Fibroblast of lung (primary cell): ENCODE measurements at regions not wholly inside any gene's neighbourhood (a gene's known extent, or its start where the extent isn't known, plus 50 kb on each side); places are given as distances from the start of the nearest gene placed in this dataset.

Experiments
- DNase-seq, 2 donors: peaks; one replicate each; pipeline versions ENCODE4 v3.0.0 to v3.0.0-alpha.2; 2010; ENCODE audit warnings: low read depth in 2 of 2
- H2AFZ ChIP-seq: 2 replicates; pipeline ENCODE4 v1.5.1; 2012; ENCODE audit warnings: low read length, control low read depth, inconsistent platforms
- H3K27ac ChIP-seq: 2 replicates; pipeline ENCODE4 v1.5.1; 2011; ENCODE audit warnings: low read length, control low read depth; ENCODE audit not compliant: insufficient read depth
- H3K27me3 ChIP-seq: 2 replicates; pipeline ENCODE4 v1.5.1; 2011; ENCODE audit warnings: mild to moderate bottlenecking, low read length; ENCODE audit not compliant: control insufficient read depth, insufficient read depth
- H3K36me3 ChIP-seq: 2 replicates; pipeline ENCODE4 v1.5.1; 2011; ENCODE audit warnings: low read length; ENCODE audit not compliant: control insufficient read depth, insufficient read depth
- H3K4me1 ChIP-seq: 2 replicates; pipeline ENCODE4 v1.5.1; 2011; ENCODE audit warnings: low read length; ENCODE audit not compliant: control insufficient read depth, insufficient read depth; ENCODE audit errors: extremely low read depth
- H3K4me2 ChIP-seq: 2 replicates; pipeline ENCODE4 v1.5.1; 2011; ENCODE audit warnings: low read length, control low read depth; ENCODE audit not compliant: insufficient read depth; ENCODE audit errors: extremely low read depth
- H3K4me3 ChIP-seq, 4 experiments: fragments of 200-600 bp in 1 of 4; sonication (generic) in 1 of 4; replicated peaks in 1 of 4; 2 replicates each; pipeline ENCODE4 v1.5.1; 2011 to 2016; ENCODE audit warnings: low read length in 4 of 4, low read depth in 3 of 4, mild to moderate bottlenecking in 3 of 4, control low read depth in 2 of 4, inconsistent platforms in 1 of 4, mixed read lengths in 1 of 4; ENCODE audit not compliant: insufficient read depth in 1 of 4; ENCODE audit errors: control extremely low read depth in 1 of 4
- H3K79me2 ChIP-seq: 2 replicates; pipeline ENCODE4 v1.5.1; 2012; ENCODE audit warnings: mild to moderate bottlenecking, low read length, inconsistent platforms; ENCODE audit not compliant: control insufficient read depth, insufficient read depth
- H3K9ac ChIP-seq: 2 replicates; pipeline ENCODE4 v1.5.1; 2011; ENCODE audit warnings: mild to moderate bottlenecking, low read length, control low read depth; ENCODE audit not compliant: insufficient read depth
- H3K9me3 ChIP-seq: 2 replicates; pipeline ENCODE4 v1.5.1; 2012; ENCODE audit warnings: low read depth, low read length; ENCODE audit not compliant: control insufficient read depth, insufficient read depth
- H4K20me1 ChIP-seq: 2 replicates; pipeline ENCODE4 v1.5.1; 2011; ENCODE audit warnings: low read length; ENCODE audit not compliant: control insufficient read depth, insufficient read depth; ENCODE audit errors: extremely low read depth
- EZH2 ChIP-seq: IDR thresholded peaks from 2 replicates; pipeline ENCODE4 v1.5.1; 2012; ENCODE audit warnings: low read length, control low read depth, mild to moderate bottlenecking; ENCODE audit errors: missing control alignments
- TF ChIP-seq, protein P1 (sequence below), 2 donors: IDR thresholded peaks in 1 of 2; conservative IDR thresholded peaks in 1 of 2; 1 replicate in 1 of 2; 2 replicates in 1 of 2; pipeline ENCODE4 v1.5.1; 2011 to 2012; ENCODE audit warnings: low read length in 2 of 2, control low read depth in 1 of 2, inconsistent platforms in 1 of 2, low read depth in 1 of 2, mild to moderate bottlenecking in 1 of 2

DNA sequence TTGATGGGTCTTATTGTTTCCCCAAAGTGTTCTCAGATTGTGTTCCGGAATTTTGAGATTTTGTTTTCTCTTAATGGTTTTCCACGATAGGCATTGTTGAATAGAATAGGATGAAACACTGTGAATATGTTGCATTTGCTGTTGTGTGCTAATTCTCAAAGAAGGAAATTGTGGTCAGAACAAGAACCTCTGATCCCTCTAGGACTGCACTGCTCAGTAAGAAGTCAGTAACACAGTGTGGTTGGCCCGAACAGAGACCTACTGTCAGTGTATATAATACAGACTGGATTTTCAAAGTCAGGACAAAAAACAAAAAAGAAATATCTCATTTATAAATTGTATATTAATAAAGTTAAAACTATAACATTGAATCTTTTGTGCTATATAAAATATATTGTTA is 494.8 kb downstream of the MAT2B start:
- Histone ChIP-seq H4K20me1 (no peaks in the 10 kb centered on the region), H2AFZ (no peak overlapping the region), H3K4me3 (no peak overlapping the region), H3K4me1 (peaks cover 5% of the 10 kb centered on the region), H3K9me3 (no peaks in the 10 kb centered on the region), H3K4me2 (no peak overlapping the region), H3K27ac (no peak overlapping the region), H3K79me2 (no peaks in the 10 kb centered on the region), H3K27me3 (no peaks in the 10 kb centered on the region), H3K9ac (no peak overlapping the region), H3K36me3 (no peaks in the 10 kb centered on the region)
- DNase-seq = no peak
- no peak for TF ChIP-seq EZH2
- TF ChIP-seq, protein P1, sequence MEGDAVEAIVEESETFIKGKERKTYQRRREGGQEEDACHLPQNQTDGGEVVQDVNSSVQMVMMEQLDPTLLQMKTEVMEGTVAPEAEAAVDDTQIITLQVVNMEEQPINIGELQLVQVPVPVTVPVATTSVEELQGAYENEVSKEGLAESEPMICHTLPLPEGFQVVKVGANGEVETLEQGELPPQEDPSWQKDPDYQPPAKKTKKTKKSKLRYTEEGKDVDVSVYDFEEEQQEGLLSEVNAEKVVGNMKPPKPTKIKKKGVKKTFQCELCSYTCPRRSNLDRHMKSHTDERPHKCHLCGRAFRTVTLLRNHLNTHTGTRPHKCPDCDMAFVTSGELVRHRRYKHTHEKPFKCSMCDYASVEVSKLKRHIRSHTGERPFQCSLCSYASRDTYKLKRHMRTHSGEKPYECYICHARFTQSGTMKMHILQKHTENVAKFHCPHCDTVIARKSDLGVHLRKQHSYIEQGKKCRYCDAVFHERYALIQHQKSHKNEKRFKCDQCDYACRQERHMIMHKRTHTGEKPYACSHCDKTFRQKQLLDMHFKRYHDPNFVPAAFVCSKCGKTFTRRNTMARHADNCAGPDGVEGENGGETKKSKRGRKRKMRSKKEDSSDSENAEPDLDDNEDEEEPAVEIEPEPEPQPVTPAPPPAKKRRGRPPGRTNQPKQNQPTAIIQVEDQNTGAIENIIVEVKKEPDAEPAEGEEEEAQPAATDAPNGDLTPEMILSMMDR (conservative IDR thresholded peaks at IDR 0.05 in 1 of 2, IDR thresholded peaks at IDR 0.05 in 1 of 2; ENCODE audit: low read depth in 1 of 2, low read length in 2 of 2) = no peak

DNA sequence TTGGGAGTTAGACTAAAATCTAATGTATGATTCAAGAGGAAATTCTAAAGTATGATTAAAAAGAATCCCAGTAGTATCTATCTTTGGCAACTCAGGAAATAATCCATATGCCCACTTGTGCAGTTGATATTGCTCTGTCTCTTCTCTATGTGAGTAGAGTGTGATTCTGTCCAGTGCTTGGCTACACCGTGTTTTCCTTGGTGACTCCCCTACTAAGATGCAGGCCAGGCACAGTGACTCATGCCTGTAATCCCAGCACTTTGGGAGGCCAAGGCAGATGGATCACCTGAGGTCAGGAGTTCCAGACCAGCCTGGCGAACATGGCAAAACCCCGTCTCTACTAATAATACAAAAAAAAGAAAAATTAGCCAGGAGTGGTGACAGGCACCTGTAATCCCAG is 495.4 kb downstream of the MAT2B start:
- no peak overlapping the region for H3K4me3 ChIP-seq
- no peak for TF ChIP-seq EZH2
- TF ChIP-seq, protein P1 (conservative IDR thresholded peaks at IDR 0.05 in 1 of 2, IDR thresholded peaks at IDR 0.05 in 1 of 2; ENCODE audit: low read depth in 1 of 2, low read length in 2 of 2) = no peak
- no peak overlapping the region for H2AFZ ChIP-seq
- no peak overlapping the region for H3K27ac ChIP-seq
- no peaks in the 10 kb centered on the region for H4K20me1 ChIP-seq
- H3K9ac ChIP-seq = no peak overlapping the region
- no peaks in the 10 kb centered on the region for H3K9me3 ChIP-seq
- H3K4me1 ChIP-seq = peaks cover 5% of the 10 kb centered on the region
- H3K4me2 ChIP-seq = no peak overlapping the region
- no peaks in the 10 kb centered on the region for H3K27me3 ChIP-seq
- no peak for DNase-seq
- H3K79me2 ChIP-seq = no peaks in the 10 kb centered on the region
- no peaks in the 10 kb centered on the region for H3K36me3 ChIP-seq

DNA sequence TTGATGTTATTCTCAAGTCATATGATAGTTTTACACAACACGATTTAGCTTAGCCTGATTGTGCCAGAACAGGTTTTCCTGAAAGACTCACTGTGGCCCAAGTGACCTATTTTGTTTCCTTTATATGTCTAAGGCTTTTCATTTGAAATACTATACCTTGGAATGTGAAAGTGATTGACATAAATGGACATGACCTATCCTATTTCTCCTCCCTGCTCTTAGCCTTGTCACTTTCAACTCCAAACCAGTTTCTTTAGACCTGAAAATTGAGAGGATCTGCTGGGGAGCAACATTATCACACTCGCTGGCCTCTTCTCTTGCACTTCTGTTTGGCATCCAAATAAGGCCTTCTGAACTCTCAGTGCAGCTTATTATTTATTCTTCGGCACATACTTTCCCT is 496.8 kb downstream of the MAT2B start:
- DNase-seq = no peak
- H3K4me2 ChIP-seq = no peak overlapping the region
- H3K36me3 ChIP-seq = no peaks in the 10 kb centered on the region
- no peaks in the 10 kb centered on the region for H4K20me1 ChIP-seq
- H3K9ac ChIP-seq = no peak overlapping the region
- peaks cover 5% of the 10 kb centered on the region for H3K4me1 ChIP-seq
- H3K27me3 ChIP-seq = no peaks in the 10 kb centered on the region
- H3K79me2 ChIP-seq = no peaks in the 10 kb centered on the region
- H2AFZ ChIP-seq = no peak overlapping the region
- H3K4me3 ChIP-seq = no peak overlapping the region
- no peaks in the 10 kb centered on the region for H3K9me3 ChIP-seq
- no peak overlapping the region for H3K27ac ChIP-seq
- no peak for TF ChIP-seq EZH2
- TF ChIP-seq, protein P1 (conservative IDR thresholded peaks at IDR 0.05 in 1 of 2, IDR thresholded peaks at IDR 0.05 in 1 of 2; ENCODE audit: low read depth in 1 of 2, low read length in 2 of 2) = no peak
